ENCODE measurements at regions not wholly inside any gene's neighbourhood (a gene's known extent, or its start where the extent isn't known, plus 50 kb on each side); places are given as distances from the start of the nearest gene placed in this dataset.
"Not testable (repeated sequence)": the region's sequence is repeated elsewhere in the genome, so short reads cannot be mapped to it uniquely, and the experiment has no call there.

DNA sequence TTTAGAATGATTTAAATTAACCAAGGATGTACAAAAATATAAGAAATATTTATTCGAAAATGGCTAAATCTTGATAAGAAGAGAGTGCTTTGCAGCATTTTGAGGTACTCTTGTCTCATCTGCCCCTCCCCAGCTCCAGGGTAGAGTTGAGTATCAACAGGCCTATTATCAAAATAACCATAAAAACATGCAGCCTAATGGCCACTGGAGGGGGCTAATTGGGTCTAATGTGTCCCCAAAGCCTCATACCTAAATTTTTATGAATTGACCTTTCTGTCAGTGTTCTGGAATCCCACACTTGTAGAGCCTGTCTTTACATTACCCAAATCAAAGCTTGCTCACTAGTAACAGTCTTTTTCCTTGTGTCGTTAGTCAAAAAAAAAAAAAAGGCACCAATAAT, 544.9 kb upstream of the CPXCR1 start:
- TF ChIP-seq, protein P1, sequence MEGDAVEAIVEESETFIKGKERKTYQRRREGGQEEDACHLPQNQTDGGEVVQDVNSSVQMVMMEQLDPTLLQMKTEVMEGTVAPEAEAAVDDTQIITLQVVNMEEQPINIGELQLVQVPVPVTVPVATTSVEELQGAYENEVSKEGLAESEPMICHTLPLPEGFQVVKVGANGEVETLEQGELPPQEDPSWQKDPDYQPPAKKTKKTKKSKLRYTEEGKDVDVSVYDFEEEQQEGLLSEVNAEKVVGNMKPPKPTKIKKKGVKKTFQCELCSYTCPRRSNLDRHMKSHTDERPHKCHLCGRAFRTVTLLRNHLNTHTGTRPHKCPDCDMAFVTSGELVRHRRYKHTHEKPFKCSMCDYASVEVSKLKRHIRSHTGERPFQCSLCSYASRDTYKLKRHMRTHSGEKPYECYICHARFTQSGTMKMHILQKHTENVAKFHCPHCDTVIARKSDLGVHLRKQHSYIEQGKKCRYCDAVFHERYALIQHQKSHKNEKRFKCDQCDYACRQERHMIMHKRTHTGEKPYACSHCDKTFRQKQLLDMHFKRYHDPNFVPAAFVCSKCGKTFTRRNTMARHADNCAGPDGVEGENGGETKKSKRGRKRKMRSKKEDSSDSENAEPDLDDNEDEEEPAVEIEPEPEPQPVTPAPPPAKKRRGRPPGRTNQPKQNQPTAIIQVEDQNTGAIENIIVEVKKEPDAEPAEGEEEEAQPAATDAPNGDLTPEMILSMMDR (IDR thresholded peaks at IDR 0.05; ENCODE audit: insufficient read depth, low read depth, low read length, missing control alignments): no peak
- no peak overlapping the region for H3K4me3 ChIP-seq (ENCODE audit: low read length)
- no peak for DNase-seq (ENCODE audit: low read depth)

DNA sequence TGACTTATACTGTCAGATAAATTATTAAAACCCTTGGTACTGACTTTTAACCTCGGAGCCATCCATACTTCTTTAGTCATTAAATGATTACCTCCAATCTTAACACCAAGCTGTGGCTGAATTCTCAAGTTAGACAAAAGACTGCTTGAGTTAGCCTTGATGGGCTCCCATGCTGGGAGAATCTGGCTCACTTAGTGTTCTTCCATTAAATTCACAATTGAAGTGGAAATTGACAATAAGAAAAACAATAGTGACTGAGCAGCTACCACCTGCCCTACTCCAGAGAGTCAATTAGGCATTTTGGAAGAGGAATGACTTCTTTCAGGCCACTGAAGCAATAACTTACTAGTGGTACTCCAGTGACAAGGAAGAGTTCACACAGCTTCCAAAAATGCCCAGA, 503.0 kb upstream of the CPXCR1 start:
- no peak overlapping the region for H3K4me3 ChIP-seq (ENCODE audit: low read length)
- DNase-seq (ENCODE audit: low read depth): no peak
- TF ChIP-seq, protein P1 (IDR thresholded peaks at IDR 0.05; ENCODE audit: insufficient read depth, low read depth, low read length, missing control alignments): no peak

DNA sequence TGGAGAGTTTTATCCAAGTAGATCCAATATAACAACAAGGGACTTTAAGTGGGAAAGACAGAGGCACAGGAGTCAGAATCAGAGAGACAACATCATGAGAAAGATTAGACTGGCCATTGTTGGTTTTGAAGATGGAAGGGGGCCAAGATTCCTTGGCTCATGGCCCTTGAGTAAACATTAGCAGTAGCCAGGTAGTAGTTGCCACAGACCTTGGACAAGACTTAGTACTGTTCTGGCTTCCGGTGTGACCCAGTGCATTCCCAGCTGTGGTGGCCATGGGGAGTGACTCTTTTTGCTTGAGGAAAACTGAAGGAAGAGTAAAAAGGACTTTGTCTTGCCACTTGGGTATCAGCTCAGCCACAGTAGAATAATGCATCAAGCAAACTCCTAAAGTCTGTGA, 462.2 kb upstream of the CPXCR1 start:
- no peak overlapping the region for H3K4me3 ChIP-seq (ENCODE audit: low read length)
- no peak for DNase-seq (ENCODE audit: low read depth)
- TF ChIP-seq, protein P1 (IDR thresholded peaks at IDR 0.05; ENCODE audit: insufficient read depth, low read depth, low read length, missing control alignments): no peak

DNA sequence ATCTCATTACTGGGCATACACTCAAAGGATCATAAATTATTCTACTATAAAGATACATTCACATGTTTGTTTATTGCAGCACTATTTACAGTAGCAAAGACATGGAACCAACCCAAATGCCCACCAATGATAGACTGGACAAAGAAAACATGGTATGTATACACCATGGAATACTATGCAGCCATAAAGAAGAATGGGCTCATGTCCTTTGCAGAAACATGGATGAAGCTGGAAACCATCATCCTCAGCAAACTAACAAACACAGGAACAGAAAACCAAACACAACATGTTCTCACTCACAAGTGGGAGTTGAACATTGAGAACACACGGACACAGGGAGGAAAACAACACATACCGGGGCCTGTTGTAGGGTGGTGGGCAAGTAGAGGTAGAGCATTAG, 433.1 kb upstream of the CPXCR1 start:
- H3K4me3 ChIP-seq (ENCODE audit: low read length); DNase-seq (ENCODE audit: low read depth): not testable (repeated sequence)

DNA sequence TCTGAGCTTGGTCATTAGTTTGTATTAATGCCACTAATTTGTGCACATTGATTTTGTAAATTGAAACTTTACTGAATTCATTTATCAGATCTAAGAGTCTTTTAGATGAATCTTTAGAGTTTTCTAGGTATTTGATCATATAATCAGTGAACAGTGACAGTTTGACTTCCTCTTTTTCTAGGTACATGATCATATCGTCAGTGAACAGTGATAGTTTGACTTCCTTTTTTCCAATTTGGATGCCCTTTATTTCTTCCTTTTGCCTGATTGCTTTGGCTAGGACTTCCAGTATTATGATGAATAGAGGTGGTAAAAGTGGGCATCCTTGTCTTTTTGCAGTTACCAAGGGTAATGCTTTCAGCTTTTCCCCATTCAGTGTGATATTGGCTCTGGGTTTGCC, 421.4 kb upstream of the CPXCR1 start:
- DNase-seq (ENCODE audit: low read depth): no peak
- H3K4me3 ChIP-seq (ENCODE audit: low read length): no peak overlapping the region
- TF ChIP-seq, protein P1 (IDR thresholded peaks at IDR 0.05; ENCODE audit: insufficient read depth, low read depth, low read length, missing control alignments): no peak

DNA sequence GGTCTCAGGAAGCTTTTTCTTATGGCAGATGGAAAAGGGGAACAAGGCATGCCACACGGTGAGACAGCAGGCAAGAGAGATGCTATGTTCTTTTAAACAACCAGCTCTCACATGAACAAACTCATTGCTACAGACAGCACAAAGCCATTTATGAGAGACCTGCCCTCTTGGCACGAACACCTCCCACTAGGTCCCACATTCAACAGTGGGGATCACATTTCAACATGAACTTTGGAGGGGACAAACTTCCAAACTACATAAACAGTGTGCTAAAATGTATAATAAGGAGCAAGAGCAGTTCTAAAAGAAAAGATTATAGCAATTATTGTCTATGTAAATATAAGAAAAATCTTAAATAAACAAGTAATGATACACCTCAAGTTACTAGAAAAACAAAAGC, 391.8 kb upstream of the CPXCR1 start:
- DNase-seq (ENCODE audit: low read depth): no peak
- TF ChIP-seq, protein P1 (IDR thresholded peaks at IDR 0.05; ENCODE audit: insufficient read depth, low read depth, low read length, missing control alignments): no peak
- H3K4me3 ChIP-seq (ENCODE audit: low read length): no peak overlapping the region

DNA sequence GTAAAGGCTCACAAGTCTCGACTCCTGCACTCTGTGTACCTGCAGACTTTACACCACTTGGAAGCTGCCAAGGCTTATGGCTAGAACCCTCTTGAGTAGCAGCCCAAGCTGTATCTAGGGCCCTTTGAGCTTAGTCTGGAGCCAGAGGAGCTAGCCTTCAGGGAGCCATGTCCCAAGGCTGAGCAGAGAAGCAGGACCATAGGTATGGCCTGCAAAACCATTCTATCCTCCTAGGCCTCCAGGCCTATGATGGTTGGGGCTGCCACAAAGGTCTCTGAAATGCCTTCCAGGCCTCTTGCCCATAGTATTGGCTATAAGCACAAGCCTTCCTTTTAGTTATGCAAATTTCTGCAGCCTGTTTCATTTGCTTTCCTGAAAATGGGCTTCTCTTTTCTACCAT, 380.7 kb upstream of the CPXCR1 start:
- TF ChIP-seq, protein P1 (IDR thresholded peaks at IDR 0.05; ENCODE audit: insufficient read depth, low read depth, low read length, missing control alignments): no peak

DNA sequence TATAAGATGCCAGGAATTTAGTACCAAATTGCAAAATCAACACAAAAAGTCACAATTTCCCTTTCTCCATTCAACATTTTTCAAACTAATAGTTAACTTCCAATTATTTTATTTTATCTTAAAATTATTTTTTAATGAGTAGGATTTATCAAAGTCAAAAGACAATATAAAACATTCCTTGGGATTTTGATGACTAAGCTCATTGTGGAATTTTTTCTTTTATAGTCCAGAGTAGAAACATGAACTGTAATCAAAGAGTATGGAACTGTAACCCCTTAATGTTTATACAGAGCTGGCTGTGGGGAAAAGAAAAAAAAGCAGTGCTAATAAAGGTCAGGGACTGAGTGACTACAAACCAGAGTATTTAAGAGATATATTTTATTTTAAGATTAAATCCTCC, 368.6 kb upstream of the CPXCR1 start:
- no peak for DNase-seq (ENCODE audit: low read depth)
- TF ChIP-seq, protein P1 (IDR thresholded peaks at IDR 0.05; ENCODE audit: insufficient read depth, low read depth, low read length, missing control alignments): no peak
- no peak overlapping the region for H3K4me3 ChIP-seq (ENCODE audit: low read length)

More for the DNA sequence above, 380.7 kb upstream of the CPXCR1 start:
- H3K4me3 ChIP-seq (ENCODE audit: low read length): no peak overlapping the region
- no peak for DNase-seq (ENCODE audit: low read depth)

All from epithelial cell of esophagus (primary cell).